Omental fat pad (tissue), 3 donors: ENCODE measurements at regions not wholly inside any gene's neighbourhood (a gene's known extent, or its start where the extent isn't known, plus 50 kb on each side); places are given as distances from the start of the nearest gene placed in this dataset.

Source experiments
- ATAC-seq: fragments of 150-250 bp; one replicate; pipeline ENCODE4 v1.9.1; 2016; ENCODE audit warnings: mild to moderate bottlenecking, moderate library complexity; ENCODE audit not compliant: low FRiP score
- DNase-seq: peaks from one replicate; pipeline ENCODE4 v3.0.0-alpha.2; 2019; ENCODE audit warnings: low spot score
- CTCF ChIP-seq, 3 donors: fragments of 450-650 bp; IDR thresholded peaks; one replicate each; pipeline ENCODE4 v1.5.1; 2016 to 2017; ENCODE audit warnings: antibody characterized with exemption in 3 of 3, mild to moderate bottlenecking in 3 of 3, moderate library complexity in 2 of 3

DNA sequence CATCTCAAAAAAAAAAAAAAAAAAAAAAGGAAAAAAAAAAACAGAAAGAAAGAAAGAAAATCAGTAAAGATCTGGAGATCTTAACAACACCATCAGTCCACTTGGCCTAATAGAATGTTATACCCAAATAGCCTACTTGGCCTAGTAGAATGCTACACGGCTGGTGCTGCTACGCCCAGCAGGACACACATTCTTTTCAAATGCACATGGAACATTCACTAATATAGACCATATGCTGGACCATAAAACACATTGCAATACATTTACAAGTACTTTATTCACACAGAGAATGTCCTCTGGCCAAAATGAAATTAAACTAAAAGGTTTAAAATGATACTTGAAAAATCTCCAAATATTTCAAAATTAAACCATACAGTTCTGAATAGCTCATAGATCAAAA, 80.0 kb upstream of the TNFAIP3 start:
- ATAC-seq (no peak), DNase-seq (no peak)
- TF ChIP-seq CTCF (IDR thresholded peaks at IDR 0.05): no peak

DNA sequence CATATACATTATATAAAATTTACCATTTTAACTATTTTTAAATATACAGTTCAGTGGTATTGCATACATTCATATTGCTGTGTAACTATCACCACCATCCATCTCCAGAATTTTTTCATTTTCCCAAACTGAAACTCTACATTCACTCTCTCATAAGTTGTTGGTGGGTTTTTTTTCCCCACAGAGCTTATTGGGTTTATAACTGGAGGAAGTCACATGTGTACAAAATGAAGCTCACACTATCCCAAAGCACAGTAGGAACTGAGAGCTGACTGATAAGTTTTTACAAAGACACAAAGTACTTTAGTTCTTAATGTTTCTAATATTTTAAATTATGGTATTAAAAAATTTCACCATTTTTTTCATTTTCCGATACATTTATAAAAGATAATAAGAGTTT, 78.8 kb upstream of the TNFAIP3 start:
- no peak for TF ChIP-seq CTCF (IDR thresholded peaks at IDR 0.05)
- no peak for ATAC-seq
- DNase-seq: no peak

DNA sequence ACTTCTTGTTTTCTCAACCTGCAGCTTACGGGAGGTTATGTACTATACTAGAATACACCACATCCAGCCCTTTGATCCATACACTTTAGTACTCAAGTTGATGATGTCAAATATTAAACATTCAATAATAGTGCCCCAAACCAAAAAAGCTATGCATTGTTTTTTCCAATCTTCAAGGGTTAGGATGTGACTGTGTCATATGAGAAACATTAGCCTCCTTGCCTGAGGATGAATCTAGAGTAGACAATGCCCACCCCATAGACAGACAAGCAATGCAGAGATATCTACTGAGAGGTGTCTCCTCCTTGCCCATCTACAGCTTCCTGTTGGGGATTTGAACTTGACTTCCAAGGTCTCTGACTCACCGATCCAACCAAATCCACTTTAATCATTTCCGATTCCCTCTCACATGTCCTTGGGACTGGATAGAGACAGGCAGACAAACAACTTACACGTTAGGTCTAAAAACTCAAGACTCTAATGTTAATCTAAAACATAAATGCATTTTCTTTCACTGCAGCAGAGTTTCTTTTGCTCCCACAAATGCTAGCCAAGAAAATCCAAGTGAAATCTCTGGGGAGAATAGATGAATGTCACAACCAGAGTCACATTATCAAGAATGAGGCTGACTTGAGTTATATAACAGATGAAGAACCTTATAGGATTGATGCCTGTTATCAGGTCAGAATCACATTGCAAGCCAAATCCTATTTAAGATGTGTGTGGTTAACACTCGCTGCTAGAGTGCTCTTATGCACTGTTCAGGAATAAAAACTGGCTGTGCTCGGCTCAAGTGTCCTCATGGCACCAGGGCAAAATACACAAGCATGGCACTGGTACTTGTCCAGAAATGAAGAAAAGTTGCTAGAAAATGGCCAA, 75.5 kb upstream of the TNFAIP3 start:
- TF ChIP-seq CTCF (IDR thresholded peaks at IDR 0.05): no peak
- no peak for ATAC-seq
- no peak for DNase-seq

- DNase-seq (no peak), ATAC-seq (no peak)
- TF ChIP-seq CTCF (IDR thresholded peaks at IDR 0.05): no peak
These were observed 74.7 kb upstream of the TNFAIP3 start for GRCh38 chr6:137792160-137793033.

GRCh38 chr6:137793805-137794515, 73.1 kb upstream of the TNFAIP3 start:
- ATAC-seq: no peak

More at GRCh38 chr6:137793805-137794515, 73.1 kb upstream of the TNFAIP3 start:
- TF ChIP-seq CTCF (IDR thresholded peaks at IDR 0.05): no peak
- no peak for DNase-seq
